ENCODE measurements at regions not wholly inside any gene's neighbourhood (a gene's known extent, or its start where the extent isn't known, plus 50 kb on each side); places are given as distances from the start of the nearest gene placed in this dataset.

DNA sequence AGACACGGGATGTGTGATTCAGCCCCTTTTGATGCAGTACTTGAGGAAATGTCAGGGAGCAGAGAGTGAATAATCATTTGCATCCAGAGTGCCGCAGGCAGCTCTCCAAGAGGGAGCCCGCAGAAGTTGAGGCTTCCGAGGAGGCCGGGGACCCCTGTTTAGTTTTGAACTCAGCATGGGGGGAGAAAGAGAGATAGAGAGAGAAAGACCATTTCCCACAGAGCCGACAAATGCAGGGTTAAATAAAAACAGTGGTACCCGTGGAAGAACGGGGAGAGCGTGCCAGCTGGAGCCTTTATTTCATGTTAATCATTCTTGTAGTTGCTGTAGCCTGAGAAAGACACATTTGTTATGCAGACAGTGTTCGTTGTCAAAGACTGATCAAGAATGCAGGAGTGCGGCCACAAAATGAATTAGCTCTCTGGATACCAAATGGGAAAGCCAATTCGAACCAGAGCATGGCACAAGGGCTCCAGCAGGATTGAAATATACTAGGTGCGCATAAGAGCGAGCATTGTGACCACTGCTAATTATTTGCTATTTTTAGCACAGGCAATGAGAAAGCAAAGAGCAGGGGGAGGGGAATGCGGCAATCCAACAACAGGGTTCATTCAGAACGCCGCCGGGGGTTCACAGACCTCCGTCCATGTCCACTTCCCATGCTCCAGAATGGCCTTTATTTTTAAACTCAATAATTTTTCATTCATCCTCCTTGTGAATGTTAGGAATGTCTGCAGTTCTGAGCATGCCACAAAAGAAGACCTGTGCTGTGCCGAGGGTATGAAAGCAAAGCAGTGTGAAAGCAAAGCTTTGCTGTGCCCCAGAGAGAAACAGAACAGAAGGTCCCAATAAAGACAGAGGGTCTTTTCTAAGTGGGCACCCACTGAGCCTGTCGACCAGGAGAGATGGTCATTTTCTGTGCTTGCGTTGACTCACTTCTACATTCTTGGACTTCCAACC lies 243.9 kb upstream of the VCX3A start:
- no peak for DNase-seq

DNA sequence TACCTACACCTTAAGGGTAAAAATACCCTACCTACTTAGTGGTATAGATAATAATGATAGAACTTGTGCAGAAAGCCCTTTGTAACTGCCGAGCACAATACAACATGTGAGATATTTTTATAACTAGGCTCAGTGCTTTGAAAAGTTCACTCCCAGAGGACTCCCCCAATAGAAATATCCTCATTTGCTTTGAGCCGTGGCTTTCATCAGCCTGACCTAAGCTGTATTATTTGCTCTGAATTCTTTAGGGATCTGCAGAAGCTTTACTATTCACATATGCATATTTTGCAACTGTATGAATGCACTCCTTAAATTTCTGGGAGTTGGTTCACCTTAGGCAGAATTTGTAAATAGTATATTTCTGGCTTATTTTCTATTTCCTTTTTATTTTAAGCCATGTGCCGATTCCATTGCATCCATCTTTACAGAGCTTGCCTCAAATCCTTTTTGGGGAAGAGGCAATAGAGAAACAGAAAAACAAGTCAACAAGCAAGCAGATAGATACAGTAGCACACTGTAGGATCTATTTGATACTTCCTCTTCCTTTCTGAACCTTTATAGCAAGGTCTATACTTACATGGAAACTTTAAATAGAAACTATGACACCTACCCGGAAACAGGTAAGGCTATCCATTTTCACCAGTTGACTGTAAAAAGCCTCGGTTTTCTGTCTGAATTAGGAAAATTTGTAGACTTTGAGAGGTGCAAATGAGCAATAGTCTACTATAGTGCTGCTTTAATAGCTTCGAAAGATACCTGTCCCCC lies 242.5 kb upstream of the VCX3A start:
- no peak for DNase-seq

DNA sequence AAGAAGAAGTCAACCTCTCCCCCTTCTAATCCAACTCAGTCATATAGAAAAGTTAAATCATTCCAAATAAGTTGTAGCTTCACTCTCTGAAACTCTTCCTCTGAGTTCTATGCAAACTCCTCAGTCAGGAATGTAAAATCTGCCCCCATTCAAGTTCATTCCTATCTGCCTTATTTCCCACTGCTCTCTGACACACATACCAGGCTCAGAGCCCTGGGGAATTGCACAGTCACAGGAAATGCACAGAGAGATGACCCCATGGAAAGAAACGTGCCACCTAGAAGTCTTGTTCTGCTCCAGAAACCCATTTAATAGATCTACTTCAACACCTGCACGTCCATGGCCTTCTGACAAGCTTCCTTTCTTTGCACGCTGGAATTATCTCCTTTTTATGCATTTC lies 236.0 kb upstream of the VCX3A start:
- DNase-seq = no peak

DNA sequence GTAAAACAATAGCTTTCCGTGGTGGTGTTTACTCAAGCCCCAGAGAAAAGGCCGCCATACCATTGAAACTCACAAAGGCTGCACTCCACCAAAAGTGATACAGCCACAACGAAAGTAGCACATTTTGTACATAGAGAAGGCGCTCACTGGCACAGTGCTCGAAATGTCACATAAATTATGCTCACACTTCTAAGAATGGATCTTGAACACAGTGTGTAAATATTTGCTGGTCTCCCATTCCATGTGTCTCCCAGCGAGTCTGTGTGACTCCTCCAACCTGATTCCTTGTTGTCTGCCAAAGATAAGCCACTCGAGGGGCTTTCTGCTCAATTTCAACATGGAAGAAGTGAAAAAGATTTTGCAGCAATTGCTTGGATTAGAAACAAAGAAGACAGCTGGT lies 234.0 kb upstream of the VCX3A start:
- no peak for DNase-seq

DNA sequence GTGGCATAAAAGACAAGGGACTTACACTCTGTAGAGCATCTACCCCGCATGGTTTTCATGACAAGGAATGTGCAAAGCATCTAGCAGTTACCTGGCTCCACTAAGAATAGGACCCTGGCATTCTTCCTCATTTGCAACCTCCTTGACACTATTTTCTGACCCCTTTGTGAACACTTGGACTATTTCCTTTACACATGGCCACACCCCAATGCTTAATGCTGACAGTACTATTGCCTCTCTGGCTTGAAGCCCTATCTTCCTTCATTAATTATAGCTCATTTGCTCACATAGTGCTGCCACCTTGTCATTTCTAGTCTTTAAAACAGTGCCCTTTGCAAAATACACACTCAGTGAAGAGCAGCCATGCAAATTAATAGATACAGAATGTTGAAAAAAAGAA lies 226.3 kb upstream of the VCX3A start:
- no peak for DNase-seq

DNA sequence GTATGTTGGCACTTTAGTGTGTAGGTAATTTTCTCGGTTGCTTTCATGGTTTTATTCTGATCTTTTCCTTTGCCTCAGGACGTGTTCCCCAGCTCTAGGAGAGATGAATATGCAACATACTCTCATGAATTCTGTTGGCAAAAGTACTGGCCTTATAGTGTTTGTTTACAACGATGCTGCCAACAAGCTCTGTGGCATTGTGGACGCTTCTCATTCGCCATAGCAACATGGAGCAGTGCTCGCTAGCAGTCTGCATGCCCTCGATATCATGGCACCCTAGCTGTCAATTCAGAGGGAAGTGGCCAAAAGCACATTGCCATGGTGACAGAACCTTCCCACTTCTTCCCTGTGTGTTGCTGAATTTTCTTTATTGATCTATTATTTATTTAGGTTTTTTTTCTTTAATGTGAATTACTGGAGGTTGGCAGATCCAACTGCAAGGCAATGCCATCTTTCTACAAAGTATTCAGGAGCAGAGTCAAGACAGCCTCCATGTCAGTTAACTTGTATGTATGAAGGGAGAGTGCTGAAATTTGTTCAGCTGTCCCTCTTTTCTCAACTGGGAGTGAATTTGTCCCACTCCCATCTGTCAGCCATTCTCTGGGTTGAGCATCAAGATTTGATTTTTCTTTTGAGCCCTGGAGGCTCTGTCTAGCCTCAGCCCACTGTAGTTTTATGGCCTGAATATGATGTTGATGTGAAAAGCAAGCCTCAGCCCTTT lies 224.9 kb upstream of the VCX3A start:
- DNase-seq = no peak

DNA sequence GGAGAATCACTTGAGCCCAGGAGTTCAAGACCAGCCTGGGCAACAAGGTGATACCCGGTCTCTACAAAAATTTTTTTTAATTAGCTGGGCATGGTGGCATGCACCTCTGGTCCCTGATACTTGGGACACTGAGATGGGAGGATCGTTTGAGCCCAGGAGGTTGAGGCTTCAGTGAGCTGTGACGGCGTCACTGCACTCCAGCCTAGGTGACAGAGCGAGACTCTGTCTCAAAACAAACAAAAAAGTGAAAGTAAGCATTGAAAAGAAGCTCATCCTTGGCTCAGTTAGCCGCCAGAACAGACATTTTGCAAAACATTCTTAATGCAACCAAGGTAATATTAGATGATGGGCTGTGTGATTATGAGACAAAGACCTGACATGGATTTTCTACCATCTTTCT lies 223.3 kb upstream of the VCX3A start:
- DNase-seq = no peak

DNA sequence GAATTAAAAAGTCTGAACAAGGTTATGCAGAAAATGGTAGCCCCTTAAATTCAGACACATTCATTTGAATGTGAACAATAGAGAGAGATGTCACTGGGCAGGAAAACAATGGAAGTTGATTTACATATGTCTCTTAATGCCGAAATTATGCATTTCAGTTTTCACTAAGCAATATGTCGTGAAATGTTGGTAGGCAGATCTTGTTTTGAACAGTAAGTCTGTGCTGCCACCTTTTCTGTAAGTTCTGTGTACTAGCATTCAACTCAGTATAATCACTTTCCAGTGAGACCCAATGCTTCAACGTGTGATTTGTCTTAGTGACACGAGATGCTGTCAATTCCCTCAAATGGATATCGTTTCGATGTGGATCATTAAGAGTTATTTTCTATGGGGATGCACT lies 222.7 kb upstream of the VCX3A start:
- no peak for DNase-seq

DNA sequence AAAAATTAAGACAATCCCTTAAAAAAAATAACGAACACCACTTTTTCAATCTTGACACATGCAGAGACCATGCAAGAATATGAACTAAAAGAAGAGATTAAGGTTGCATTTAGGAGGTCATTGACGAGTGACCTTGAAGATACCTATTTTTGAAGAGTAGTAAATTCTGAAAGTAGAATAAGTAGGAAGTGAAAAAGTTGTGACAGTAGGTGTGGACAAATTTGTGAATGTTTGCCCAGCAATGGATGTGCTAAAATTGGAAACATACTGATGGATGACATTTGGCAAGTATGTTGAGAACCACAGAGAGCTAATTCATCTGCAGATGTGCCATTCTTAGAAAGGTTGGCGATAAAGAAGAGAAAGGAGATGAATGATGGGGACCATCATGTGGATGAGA lies 213.7 kb upstream of the VCX3A start:
- DNase-seq = no peak

DNA sequence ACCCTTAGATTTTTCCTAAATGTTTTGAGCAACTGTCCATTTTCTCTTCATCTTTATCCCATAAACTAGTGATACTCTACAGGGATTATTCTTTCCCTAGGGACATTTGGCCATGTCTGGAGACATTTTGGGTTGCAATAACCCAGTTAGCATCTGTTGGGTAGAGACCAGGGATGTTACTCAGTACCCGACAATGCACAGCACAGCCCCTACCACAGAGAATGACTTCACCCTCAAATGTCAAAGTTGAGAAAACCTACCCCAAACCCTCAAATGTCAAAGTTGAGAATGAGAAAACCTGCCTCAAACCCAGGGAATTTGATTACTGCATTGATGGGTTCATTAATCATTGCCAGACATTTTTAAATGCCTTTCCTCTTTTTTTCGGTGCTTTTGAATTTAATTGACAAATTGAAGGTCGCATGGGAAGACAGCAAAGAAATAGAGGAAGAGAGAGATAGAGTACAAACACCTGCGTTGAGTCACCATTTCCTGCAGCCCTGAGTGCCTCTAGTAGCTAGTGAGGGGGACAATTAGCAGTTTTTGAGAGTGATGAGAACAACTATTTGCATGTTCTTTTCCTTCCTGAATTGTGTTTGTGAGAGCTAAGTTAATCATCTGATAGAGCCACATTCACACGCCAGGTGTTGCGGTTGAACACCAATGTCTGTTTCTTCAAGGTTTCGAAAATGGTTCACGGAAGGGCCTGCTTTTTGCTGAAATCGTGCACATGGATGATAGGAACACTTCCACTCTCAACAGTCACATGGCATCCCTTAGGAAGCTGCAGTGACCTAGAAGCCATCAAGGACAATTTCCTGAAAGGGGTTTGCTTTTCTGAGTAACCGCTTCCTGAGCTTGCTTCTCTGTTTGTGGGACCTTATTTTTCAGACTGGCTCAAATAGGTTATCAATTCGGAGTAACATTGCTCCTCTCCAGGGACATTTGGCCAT lies 203.9 kb upstream of the VCX3A start:
- no peak for DNase-seq

DNA sequence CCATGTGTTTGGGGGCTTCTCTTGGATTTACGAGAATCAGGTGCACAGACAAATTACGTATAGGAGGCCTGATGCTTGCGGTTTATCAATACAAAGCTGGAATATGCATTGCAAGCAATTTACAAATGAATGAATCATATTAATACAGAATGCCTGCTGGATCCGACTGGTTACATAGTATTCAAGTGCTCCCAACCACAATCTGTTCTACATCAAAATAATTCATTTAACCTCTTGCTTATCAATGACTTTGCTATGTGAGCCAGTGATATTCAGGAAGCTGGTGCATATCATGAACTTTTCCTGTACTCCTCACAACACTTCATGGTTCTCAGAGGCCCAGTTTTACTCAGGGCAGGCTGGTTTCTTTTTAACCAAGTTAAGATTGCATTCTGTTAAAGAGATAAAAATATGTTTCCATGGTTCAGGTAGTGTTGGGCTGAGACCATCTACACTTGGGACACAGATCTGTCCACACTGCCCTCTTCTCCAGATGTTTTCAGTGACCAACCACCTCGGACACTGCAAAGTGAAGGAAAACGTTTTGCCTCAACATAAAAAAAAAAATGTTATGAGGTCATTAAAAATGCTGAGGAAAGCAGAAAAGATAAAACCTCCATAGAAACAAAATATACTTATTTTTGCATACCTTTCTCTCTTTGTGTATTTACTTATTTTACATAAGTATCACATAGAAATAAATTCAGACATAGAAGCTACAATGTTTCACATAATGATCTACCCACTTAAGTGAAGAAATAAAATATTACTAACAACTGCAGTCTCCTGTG lies 200.1 kb upstream of the VCX3A start:
- DNase-seq = no peak

DNA sequence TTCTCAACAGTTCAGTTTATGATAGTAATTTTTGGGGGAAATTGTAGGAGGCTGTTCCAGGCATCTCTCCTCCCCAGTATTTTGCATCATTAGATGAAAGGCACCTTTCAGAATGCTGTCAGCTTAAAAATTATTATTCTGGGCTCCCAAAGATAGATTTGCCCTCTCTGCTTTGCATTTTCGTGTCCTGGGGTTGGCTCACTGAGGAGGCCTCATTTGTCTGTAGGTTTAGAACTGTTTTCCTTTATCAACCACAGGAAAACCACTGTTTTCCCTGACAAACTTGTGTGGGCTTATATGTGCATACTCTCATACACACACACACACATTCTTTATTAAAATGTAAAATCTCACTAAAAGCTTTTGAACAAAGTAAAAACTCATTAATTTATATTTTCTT lies 197.2 kb upstream of the VCX3A start:
- DNase-seq = no peak

DNA sequence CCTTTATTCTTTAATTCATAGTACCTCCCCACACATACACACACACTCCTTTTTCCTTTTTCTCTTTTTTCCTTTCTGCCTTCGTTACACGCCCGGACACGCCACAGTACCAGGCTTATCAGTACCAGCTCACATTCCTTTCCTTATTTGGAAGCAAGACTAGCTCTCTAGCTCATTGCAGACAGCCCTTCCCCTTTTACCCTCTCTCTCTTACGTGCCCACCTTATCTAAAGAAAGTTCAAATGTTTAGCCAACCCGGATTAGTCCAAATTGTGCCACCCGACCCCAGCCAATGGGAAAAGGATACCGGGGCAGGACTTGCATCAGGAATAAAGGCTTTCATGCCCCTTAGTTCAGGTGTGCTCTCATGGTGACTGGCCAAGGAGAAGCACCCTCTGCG lies 194.7 kb upstream of the VCX3A start:
- no peak for DNase-seq

DNA sequence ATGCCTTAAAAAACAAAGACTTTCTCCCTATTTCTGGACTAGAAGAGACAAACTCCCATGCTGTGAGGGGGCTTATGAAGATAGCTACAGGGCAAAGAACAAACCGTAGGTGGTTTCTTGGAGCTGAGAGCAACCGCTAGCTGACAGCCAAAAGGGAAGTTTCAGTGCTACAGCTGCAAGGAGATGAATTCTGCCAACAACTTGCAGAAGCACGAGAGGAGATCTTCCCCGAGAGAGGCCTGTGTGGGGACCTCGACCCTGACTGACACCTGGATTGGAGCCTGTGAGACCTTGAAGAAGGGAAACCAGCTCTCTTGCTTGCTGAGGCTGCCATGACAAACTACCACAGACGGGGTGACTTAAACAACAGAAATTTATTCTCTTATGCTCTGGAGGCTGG lies 183.8 kb upstream of the VCX3A start:
- no peak for DNase-seq

DNA sequence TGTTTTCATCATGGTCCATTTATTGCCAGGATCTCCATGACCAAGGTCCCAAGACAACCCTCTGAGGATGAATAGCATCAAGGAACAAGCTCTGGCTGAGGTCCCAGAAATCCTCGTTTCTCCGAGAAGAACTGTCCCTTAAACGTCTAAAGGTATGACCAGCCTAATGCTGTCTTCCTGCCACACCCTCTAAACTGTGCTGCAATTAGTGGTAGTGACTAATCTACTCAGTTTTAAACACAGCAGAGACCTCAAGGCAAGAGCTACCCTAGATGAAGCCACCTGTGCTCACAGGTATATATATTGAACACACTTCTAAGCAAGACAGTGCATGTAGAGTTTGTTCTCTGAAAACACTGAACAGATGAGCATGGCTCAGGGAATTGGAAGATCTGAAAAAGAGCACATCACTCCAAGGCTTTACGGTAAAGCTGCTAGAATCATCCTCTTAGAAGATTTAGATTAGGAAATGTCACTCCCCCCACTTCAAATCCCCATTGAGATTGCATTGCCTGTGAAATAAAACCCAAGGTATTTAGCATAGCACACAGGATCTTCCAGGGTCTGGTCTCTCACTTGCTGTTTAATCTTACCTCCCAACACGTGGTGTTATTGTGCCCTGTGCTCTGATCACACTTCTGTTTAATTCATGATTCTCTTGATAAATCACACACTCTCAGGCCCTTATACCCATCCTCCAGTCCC lies 173.9 kb upstream of the VCX3A start:
- no peak for DNase-seq

DNA sequence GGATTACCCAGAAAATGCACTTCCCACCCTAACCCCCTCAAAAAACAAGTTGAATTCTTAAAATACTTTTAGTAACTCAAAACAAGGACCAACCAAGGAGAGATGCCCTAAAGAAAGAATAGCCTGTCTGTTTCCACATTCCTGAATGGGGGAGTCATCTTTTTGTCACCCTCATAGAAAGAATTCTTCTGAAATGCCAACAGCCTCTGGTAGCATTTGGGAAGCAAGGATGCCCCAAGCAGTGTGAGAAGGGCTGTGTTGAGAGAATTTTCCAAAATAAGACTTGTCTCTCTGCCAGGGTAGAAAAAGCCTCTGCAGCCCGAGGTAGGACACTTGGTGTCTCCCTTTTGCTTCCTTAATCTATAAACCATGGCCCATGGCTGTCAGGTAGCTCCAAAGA lies 173.1 kb upstream of the VCX3A start:
- DNase-seq = no peak

DNA sequence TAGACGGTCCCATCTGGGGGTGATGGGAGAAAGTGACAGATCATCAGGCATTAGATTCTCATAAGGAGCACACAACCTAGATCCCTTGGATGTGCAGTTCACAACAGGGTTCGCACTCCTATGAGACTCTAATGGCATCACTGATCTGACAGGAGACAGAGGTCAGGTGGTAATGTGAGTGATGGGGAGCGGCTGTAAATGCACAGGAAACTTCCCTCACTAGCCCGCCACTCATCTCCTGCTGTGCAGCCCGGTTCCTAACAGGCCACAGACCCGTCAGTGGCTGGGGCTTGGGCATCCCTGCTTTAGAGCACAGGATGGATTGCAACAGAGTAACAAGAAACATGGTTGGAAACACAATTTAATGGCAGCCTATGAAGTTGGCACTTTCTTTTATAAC lies 172.6 kb upstream of the VCX3A start:
- DNase-seq = no peak

DNA sequence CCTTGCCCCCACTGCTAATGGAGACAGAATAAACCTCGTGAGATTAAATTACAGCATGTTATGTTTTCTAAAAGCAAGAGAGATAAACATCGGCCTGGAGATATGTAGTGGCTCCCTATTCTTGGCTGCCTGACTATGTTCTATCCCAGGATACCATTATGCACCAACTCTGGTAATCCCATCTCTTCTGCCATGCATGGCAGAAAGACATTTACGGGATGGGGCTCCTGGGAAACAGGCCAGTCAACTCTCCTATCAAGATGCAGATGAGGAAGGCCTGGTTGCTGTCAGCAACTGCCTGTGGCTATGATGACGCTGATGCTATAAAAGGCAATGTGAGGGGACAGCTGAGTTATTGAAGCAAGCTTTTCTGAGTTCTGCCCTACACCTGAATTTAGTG lies 166.2 kb upstream of the VCX3A start:
- DNase-seq = no peak

DNA sequence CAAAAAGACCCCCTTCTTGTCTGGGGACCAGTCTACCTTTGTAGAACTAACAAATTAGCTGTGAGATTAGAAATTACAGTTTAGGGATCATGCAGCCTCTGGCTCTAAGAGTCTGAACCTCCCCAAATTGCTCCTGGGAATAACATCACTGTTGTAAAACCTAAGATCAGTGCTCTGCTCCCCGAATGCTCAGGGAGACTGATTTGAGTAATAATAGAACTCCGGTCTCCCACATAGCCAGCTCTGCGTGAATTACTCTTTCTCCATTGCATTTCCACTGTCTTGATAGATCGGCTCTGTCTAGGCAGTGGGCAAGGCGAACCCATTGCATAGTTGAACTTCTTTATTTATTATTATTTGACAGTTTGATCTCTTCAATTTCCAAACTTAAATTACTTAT lies 160.8 kb upstream of the VCX3A start:
- DNase-seq = no peak

DNA sequence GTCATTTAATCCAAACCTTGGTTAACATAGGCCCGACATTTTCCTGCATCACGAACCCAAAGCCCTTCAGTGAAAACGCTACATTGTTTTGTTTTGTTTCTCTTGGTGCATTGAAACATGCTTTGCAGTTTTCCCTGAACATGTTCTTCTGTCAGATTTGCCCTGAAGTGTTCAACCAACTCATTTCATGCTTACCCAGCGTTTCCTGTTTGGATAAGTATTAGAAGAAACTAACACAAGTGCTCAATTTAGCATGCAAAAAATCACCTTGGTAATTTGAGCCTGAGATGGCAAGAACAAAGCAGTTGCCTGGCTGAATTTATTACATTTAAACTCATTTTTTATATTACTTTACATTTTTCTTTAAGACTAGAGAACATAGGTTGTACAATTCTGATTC lies 160.1 kb upstream of the VCX3A start:
- no peak for DNase-seq

DNA sequence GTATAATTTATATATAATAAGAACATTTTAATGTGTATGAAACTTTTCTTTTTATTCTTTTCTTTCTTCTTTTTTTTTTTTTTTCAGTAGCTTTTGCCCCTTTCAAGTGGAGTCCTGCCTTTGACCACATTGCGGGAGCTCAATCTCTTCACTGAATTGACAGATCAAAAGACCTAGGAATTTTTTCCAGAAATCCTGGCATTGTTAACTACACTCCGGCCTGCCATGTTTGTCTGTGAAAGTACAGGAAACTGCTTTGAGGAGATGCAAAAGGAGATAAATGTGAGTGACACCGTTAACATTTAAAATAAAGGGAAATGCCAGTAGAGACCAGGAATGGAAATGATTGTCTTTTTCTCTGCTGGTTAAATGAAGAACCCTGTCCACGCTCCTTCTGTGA lies 159.3 kb upstream of the VCX3A start:
- DNase-seq = no peak
